Nephron progenitor cell (in vitro differentiated cells): ENCODE measurements at regions not wholly inside any gene's neighbourhood (a gene's known extent, or its start where the extent isn't known, plus 50 kb on each side); places are given as distances from the start of the nearest gene placed in this dataset.

Experiments
- DNase-seq: peaks from one replicate; pipeline ENCODE4 v3.0.0; 2021
- H3K27ac Mint-ChIP-seq: 2 replicates; pipeline ENCODE4 v1.8.0; 2021; ENCODE audit warnings: mild to moderate bottlenecking, moderate library complexity, mixed read lengths
- H3K27me3 Mint-ChIP-seq: 2 replicates; pipeline ENCODE4 v1.8.0; 2021; ENCODE audit warnings: mild to moderate bottlenecking, low read depth, mixed read lengths; ENCODE audit not compliant: poor library complexity
- H3K36me3 Mint-ChIP-seq: 2 replicates; pipeline ENCODE4 v1.8.0; 2021; ENCODE audit warnings: low read depth, mixed read lengths
- H3K4me1 Mint-ChIP-seq: 2 replicates; pipeline ENCODE4 v1.8.0; 2021; ENCODE audit warnings: mixed read lengths
- H3K4me3 Mint-ChIP-seq: 2 replicates; pipeline ENCODE4 v1.8.0; 2021; ENCODE audit warnings: mild to moderate bottlenecking, moderate library complexity, mixed read lengths
- H3K9me3 Mint-ChIP-seq: 2 replicates; pipeline ENCODE4 v1.8.0; 2021; ENCODE audit warnings: mild to moderate bottlenecking, moderate library complexity, mixed read lengths
- TF ChIP-seq, protein P1 (sequence below): fragments of 200-600 bp; sonication (generic); IDR thresholded peaks from 2 replicates; pipeline ENCODE4 v1.5.0; 2021; ENCODE audit warnings: antibody characterized with exemption

DNA sequence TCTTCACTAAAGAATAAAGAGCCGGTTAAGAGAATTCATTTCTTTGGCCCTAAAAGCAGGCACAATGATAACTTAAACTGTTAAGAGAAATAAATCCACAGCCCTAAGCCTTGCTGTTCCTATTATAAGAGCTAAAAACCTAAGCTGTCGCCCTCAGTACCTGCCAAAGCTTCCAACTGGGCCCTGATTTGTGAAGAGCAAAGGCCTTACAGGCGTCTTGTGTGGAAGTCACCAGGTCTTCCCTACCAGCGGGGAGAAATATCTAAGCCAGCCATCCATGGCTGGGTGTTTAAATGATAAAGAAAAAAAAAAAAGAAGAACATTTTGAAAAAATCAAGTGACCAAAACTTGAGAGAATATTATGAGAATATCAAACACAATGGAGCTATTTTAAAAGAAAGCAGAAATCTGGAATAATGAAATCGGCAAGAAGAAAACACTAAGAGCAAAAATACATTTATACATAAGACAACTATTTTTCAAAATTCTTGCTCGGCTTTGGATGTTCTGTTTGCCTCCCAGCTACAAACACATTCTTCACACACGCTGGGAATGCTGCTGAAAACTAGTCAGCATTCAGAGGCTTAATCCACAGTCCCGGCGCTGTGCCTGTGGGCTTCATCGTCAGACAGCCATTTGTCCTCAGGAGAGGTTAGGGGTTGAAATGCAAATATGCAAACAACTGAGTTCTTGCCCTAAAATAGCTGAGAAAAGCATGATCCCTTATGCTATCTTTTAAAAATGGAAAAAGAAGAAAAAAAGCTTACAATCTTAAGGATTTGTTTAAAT, 89.8 kb upstream of the LSM14A start:
- peaks cover 8% of the 10 kb centered on the region for H3K27me3 Mint-ChIP-seq
- peaks cover 25% of the 10 kb centered on the region for H3K9me3 Mint-ChIP-seq
- H3K27ac Mint-ChIP-seq: peak overlapping the region; percentile 82
- peaks cover 13% of the 10 kb centered on the region for H3K4me1 Mint-ChIP-seq
- H3K36me3 Mint-ChIP-seq: no peaks in the 10 kb centered on the region
- no peak overlapping the region for H3K4me3 Mint-ChIP-seq
- TF ChIP-seq, protein P1, sequence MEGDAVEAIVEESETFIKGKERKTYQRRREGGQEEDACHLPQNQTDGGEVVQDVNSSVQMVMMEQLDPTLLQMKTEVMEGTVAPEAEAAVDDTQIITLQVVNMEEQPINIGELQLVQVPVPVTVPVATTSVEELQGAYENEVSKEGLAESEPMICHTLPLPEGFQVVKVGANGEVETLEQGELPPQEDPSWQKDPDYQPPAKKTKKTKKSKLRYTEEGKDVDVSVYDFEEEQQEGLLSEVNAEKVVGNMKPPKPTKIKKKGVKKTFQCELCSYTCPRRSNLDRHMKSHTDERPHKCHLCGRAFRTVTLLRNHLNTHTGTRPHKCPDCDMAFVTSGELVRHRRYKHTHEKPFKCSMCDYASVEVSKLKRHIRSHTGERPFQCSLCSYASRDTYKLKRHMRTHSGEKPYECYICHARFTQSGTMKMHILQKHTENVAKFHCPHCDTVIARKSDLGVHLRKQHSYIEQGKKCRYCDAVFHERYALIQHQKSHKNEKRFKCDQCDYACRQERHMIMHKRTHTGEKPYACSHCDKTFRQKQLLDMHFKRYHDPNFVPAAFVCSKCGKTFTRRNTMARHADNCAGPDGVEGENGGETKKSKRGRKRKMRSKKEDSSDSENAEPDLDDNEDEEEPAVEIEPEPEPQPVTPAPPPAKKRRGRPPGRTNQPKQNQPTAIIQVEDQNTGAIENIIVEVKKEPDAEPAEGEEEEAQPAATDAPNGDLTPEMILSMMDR: no peak
- peak; percentile 18 for DNase-seq

DNA sequence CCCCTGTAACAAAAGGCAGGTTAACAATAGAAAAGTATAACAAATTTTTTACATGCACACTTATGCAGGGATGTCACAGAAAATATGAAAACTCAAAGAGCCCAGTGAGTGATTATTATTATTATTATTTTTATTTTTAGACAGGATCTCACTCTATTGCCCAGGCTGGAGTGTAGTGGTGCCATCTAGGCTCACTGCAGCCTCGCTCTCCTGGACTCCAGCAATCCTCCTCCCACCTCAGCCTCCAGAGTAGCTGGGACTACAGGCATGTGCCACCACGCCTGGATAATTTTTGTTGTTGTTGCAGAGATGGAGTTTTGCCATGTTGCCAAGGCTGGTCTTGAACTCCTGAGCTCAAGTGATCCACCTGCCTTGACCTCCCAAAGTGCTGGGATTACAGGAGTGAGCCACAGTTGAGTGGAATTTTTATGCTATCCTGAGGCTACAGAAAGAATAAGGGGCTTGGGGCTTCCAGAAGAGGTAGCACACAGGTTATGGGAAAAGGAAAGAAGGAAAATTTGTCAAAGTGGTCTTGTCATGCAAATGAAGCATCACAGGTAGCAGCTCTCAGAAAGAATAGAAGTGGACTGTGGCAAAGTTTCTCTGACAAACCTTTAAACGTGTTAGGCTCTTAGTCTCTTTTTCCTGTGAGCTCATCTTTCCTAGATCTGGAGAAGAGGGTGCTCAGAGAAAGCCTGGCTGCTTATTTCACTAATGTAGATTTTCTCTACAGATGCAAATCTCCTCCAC, 87.7 kb upstream of the LSM14A start:
- peaks cover 23% of the 10 kb centered on the region for H3K9me3 Mint-ChIP-seq
- H3K27ac Mint-ChIP-seq: no peak overlapping the region
- TF ChIP-seq, protein P1: no peak
- peaks cover 13% of the 10 kb centered on the region for H3K4me1 Mint-ChIP-seq
- peaks cover 8% of the 10 kb centered on the region for H3K27me3 Mint-ChIP-seq
- H3K4me3 Mint-ChIP-seq: no peak overlapping the region
- no peaks in the 10 kb centered on the region for H3K36me3 Mint-ChIP-seq
- DNase-seq: no peak

DNA sequence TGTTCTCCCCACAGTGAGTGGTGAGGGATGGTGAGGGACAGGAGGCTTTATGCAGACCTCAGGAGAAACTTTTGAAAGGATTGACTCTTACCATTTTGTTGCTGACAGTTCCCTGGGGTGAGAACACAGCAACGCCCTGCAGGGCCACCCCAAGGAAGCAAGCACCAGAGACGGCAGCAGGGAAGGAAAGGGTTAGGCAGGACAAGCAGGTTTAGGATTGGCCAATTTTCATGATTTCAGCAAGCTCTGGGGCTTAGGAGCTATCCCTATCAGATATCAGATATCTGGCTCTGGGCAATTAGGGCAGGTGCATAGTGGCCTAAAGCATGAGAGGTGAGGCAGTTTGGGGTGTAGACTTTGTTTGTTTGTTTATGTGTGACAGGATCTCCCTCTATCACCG, 87.0 kb upstream of the LSM14A start:
- Mint-ChIP-seq H3K27me3 (peaks cover 8% of the 10 kb centered on the region), H3K36me3 (no peaks in the 10 kb centered on the region), H3K4me3 (no peak overlapping the region), H3K9me3 (peaks cover 23% of the 10 kb centered on the region), H3K27ac (peak overlapping the region; percentile 52), H3K4me1 (peaks cover 13% of the 10 kb centered on the region)
- TF ChIP-seq, protein P1: no peak
- no peak for DNase-seq

DNA sequence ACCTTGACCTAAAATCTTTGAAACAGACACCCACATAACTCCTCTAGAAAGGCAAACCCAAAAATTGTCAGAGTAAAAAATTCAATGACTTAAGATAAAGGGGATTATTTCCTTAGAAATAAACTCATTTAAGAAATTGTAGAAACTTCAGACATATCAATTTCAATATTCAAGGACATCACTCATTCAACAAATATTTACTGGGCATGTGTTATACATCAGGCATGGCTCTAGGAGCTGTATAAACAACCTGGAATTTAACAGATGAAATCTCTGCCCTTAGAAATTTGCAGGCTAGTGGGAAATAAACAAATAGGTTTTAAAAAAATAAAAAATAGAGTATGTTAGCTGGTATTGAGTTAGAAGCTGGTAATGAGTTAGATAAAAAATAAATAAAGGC, 84.0 kb upstream of the LSM14A start:
- TF ChIP-seq, protein P1: no peak
- Mint-ChIP-seq H3K27ac (no peak overlapping the region), H3K4me1 (no peaks in the 10 kb centered on the region), H3K27me3 (peaks cover 16% of the 10 kb centered on the region), H3K9me3 (peaks cover 11% of the 10 kb centered on the region), H3K36me3 (no peaks in the 10 kb centered on the region), H3K4me3 (no peak overlapping the region)
- DNase-seq: no peak

DNA sequence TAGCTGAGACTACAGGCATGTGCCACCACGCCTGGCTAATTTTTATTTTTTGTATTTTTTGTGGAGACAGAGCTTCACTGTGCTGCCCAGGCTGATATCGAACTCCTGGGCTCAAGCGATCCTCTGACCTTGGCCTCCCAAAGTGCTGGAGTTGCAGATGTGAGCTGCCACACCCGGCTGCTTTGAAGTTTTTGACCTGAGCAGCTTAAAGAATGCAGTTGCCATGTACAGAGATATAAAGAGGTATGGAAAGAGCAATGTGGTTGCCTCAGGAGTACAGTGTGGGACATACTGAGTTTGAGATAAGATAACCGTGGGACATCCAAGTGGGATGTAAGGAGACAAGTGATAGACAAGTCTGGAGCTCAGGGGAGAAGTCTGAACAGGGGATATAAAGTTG, 82.7 kb upstream of the LSM14A start:
- TF ChIP-seq, protein P1: no peak
- peaks cover 16% of the 10 kb centered on the region for H3K27me3 Mint-ChIP-seq
- no peak overlapping the region for H3K27ac Mint-ChIP-seq
- no peak for DNase-seq
- no peaks in the 10 kb centered on the region for H3K36me3 Mint-ChIP-seq
- H3K9me3 Mint-ChIP-seq: peaks cover 11% of the 10 kb centered on the region
- H3K4me3 Mint-ChIP-seq: no peak overlapping the region
- H3K4me1 Mint-ChIP-seq: no peaks in the 10 kb centered on the region
